Stimulated activated CD4-positive, alpha-beta T cell treated with anti-CD3 and anti-CD28 coated beads, TNF-alpha, amount 100 ng/mL, for 4 hours (primary cell): ENCODE measurements at regions not wholly inside any gene's neighbourhood (a gene's known extent, or its start where the extent isn't known, plus 50 kb on each side); places are given as distances from the start of the nearest gene placed in this dataset.
"Not testable (repeated sequence)": the region's sequence is repeated elsewhere in the genome, so short reads cannot be mapped to it uniquely, and the experiment has no call there.

Source experiments
- DNase-seq, 3 experiments: peaks; one replicate each; pipeline ENCODE4 v3.0.0-alpha.2; 2020; ENCODE audit warnings: low read depth in 3 of 3

- no peak for DNase-seq
Observed at GRCh38 chr11:82536706-82537105, 197.0 kb downstream of the FAM181B start.

GRCh38 chr11:82533628-82534327, 199.9 kb downstream of the FAM181B start:
- DNase-seq: no peak

- no peak for DNase-seq
Observed at GRCh38 chr11:82529936-82530335, 203.7 kb downstream of the FAM181B start.

GRCh38 chr11:82527081-82527584, 206.5 kb downstream of the FAM181B start:
- no peak for DNase-seq

GRCh38 chr11:82523141-82523540, 210.5 kb downstream of the FAM181B start:
- no peak for DNase-seq

GRCh38 chr11:82521427-82521826, 212.2 kb downstream of the FAM181B start:
- DNase-seq: no peak

GRCh38 chr11:82507288-82507687, 226.4 kb downstream of the FAM181B start:
- no peak for DNase-seq

- no peak for DNase-seq
Observed at GRCh38 chr11:82505379-82505778, 228.3 kb downstream of the FAM181B start.

- not testable (repeated sequence) for DNase-seq
Observed at GRCh38 chr11:82501174-82501573, 232.5 kb downstream of the FAM181B start.

GRCh38 chr11:82494988-82495432, 238.7 kb downstream of the FAM181B start:
- no peak for DNase-seq

GRCh38 chr11:82474876-82475275, 258.8 kb downstream of the FAM181B start:
- DNase-seq: no peak

- no peak for DNase-seq
Observed at GRCh38 chr11:82465481-82465880, 268.2 kb downstream of the FAM181B start.

GRCh38 chr11:82462608-82463242, 270.9 kb downstream of the FAM181B start:
- DNase-seq: no peak

GRCh38 chr11:82458761-82459160, 274.9 kb downstream of the FAM181B start:
- no peak for DNase-seq

GRCh38 chr11:82458147-82458546, 275.5 kb downstream of the FAM181B start:
- no peak for DNase-seq

- no peak for DNase-seq
Observed at GRCh38 chr11:82450996-82451395, 282.7 kb downstream of the FAM181B start.

GRCh38 chr11:82406611-82407010, 327.1 kb downstream of the FAM181B start:
- DNase-seq: no peak

GRCh38 chr11:82405421-82405820, 328.2 kb downstream of the FAM181B start:
- no peak for DNase-seq

- no peak for DNase-seq
Observed at GRCh38 chr11:82404981-82405380, 328.7 kb downstream of the FAM181B start.

- DNase-seq: no peak
Observed at GRCh38 chr11:82403640-82404305, 329.9 kb downstream of the FAM181B start.

- DNase-seq: no peak
Observed at GRCh38 chr11:82398300-82398815, 335.3 kb downstream of the FAM181B start.

- not testable (repeated sequence) for DNase-seq
Observed at GRCh38 chr11:82396639-82397038, 337.0 kb downstream of the FAM181B start.
